HT-29 (cell line): ENCODE measurements at regions not wholly inside any gene's neighbourhood (a gene's known extent, or its start where the extent isn't known, plus 50 kb on each side); places are given as distances from the start of the nearest gene placed in this dataset.

ENCODE experiments used
- DNase-seq: peaks from one replicate; pipeline ENCODE4 v3.0.0-alpha.2; 2015; ENCODE audit warnings: low spot score

- no peak for DNase-seq
These were observed 1041.5 kb upstream of the MANEA start for GRCh38 chr6:94535798-94536197.

- no peak for DNase-seq
These were observed 1065.7 kb upstream of the MANEA start for GRCh38 chr6:94511502-94512088.

- DNase-seq = no peak
These were observed 1066.5 kb upstream of the MANEA start for GRCh38 chr6:94510877-94511276.

GRCh38 chr6:94501516-94501915, 1075.8 kb upstream of the MANEA start:
- DNase-seq = no peak

GRCh38 chr6:94498099-94498498, 1078.7 kb upstream of the EPHA7 start:
- DNase-seq = no peak

GRCh38 chr6:94494500-94494899, 1075.1 kb upstream of the EPHA7 start:
- DNase-seq = no peak

- no peak for DNase-seq
These were observed 1068.0 kb upstream of the EPHA7 start for GRCh38 chr6:94487371-94487770.

GRCh38 chr6:94478133-94479005, 1059.0 kb upstream of the EPHA7 start:
- no peak for DNase-seq

GRCh38 chr6:94468830-94469229, 1049.5 kb upstream of the EPHA7 start:
- DNase-seq = no peak

- no peak for DNase-seq
These were observed 1044.7 kb upstream of the EPHA7 start for GRCh38 chr6:94464018-94464510.

GRCh38 chr6:94463306-94463705, 1043.9 kb upstream of the EPHA7 start:
- no peak for DNase-seq

GRCh38 chr6:94462231-94462630, 1042.9 kb upstream of the EPHA7 start:
- no peak for DNase-seq

GRCh38 chr6:94456266-94456665, 1036.9 kb upstream of the EPHA7 start:
- DNase-seq = no peak

- no peak for DNase-seq
These were observed 1034.9 kb upstream of the EPHA7 start for GRCh38 chr6:94454231-94454630.

- DNase-seq = no peak
These were observed 1026.8 kb upstream of the EPHA7 start for GRCh38 chr6:94446120-94446519.

GRCh38 chr6:94443701-94444100, 1024.3 kb upstream of the EPHA7 start:
- DNase-seq = no peak

GRCh38 chr6:94424692-94425091, 1005.3 kb upstream of the EPHA7 start:
- DNase-seq = no peak

- no peak for DNase-seq
These were observed 998.0 kb upstream of the EPHA7 start for GRCh38 chr6:94417363-94417762.

GRCh38 chr6:94414041-94414440, 994.7 kb upstream of the EPHA7 start:
- DNase-seq = no peak

GRCh38 chr6:94401311-94401710, 982.0 kb upstream of the EPHA7 start:
- DNase-seq = no peak

- DNase-seq = no peak
These were observed 975.5 kb upstream of the EPHA7 start for GRCh38 chr6:94394822-94395221.

GRCh38 chr6:94389218-94389617, 969.9 kb upstream of the EPHA7 start:
- no peak for DNase-seq

- DNase-seq = no peak
These were observed 958.5 kb upstream of the EPHA7 start for GRCh38 chr6:94377835-94378234.
